GM12864 (cell line): ENCODE measurements at regions not wholly inside any gene's neighbourhood (a gene's known extent, or its start where the extent isn't known, plus 50 kb on each side); places are given as distances from the start of the nearest gene placed in this dataset.
"Not testable (repeated sequence)": the region's sequence is repeated elsewhere in the genome, so short reads cannot be mapped to it uniquely, and the experiment has no call there.

Source experiments
- DNase-seq: peaks from one replicate; pipeline ENCODE4 v3.0.0-alpha.2; 2011; ENCODE audit warnings: low read depth
- H3K4me3 ChIP-seq: 2 replicates; pipeline ENCODE4 v1.5.1; 2011; ENCODE audit warnings: mild to moderate bottlenecking, low read depth, low read length, control low read depth
- CTCF ChIP-seq: IDR thresholded peaks from 2 replicates; pipeline ENCODE4 v1.5.1; 2011; ENCODE audit warnings: low read depth, mild to moderate bottlenecking, moderate library complexity, low read length, control low read depth, inconsistent platforms; ENCODE audit errors: missing control alignments

DNA sequence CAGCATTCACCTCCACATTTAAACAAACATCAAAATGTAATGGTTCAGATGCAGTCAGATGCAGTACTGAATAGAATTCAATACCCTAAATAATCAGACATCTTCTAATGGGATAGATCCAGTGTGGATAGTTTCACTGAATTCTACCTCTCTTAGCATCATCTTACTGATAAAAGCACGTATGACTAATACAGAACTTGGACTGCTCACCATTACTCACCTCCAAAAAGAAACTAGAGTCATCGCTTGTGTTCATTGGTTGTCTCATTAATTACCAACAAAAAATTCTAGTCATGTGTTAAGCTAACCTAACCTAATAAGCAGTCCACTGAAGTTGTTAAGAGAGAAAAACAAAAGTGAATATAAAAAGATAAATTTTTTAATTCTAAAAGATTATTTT lies 165.9 kb upstream of the IRAK1BP1 start:
- no peak overlapping the region for H3K4me3 ChIP-seq
- no peak for TF ChIP-seq CTCF
- DNase-seq = no peak

DNA sequence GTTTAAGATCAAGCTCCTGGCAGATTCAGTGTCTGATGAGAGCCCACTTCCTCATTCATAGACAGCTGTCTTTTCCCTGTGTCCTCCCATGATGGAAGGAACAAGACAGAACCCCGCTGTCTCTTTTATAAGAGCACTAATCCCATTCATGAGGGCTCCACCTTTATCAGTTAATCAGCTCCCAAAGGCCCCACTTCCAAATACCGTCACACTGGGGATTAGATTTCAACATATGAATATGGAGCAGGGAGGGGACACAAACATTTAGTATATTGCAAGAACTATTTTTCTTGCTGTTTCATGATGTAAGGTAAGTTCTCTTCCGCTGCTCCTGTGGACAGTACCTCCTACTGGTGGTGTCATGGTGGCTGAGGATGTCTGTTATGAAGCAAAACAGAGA lies 158.3 kb upstream of the IRAK1BP1 start:
- no peak for TF ChIP-seq CTCF
- no peak for DNase-seq
- H3K4me3 ChIP-seq = no peak overlapping the region

- no peak overlapping the region for H3K4me3 ChIP-seq
- no peak for TF ChIP-seq CTCF
- no peak for DNase-seq
Observed at GRCh38 chr6:78713564-78713963, 153.8 kb upstream of the IRAK1BP1 start.

- no peak for TF ChIP-seq CTCF
- no peak for DNase-seq
Observed at GRCh38 chr6:78744144-78744543, 123.2 kb upstream of the IRAK1BP1 start.

GRCh38 chr6:78746457-78746856 lies 120.9 kb upstream of the IRAK1BP1 start:
- H3K4me3 ChIP-seq = no peak overlapping the region
- no peak for TF ChIP-seq CTCF
- DNase-seq = no peak

More at GRCh38 chr6:78744144-78744543, 123.2 kb upstream of the IRAK1BP1 start:
- no peak overlapping the region for H3K4me3 ChIP-seq

DNA sequence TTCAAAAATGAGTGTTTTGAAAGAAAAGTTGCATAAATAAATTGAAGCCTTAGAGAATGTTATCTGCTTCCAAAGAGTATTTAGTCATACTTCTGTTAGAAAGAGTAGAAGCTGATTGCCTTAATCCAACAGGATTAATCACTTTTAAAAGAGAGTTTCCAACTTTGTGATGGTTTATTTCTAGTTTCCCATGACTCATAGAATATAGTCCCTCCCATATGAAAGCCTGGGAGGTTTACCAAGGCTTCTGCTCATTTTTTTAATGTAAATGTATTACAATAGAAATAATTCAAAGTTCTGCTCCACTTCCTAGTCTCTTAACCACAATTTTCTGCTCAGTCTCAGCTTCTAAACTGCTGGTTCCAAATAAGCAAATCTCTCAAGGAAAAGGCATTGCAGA lies 118.0 kb upstream of the IRAK1BP1 start:
- DNase-seq = no peak
- TF ChIP-seq CTCF = no peak
- H3K4me3 ChIP-seq = no peak overlapping the region

GRCh38 chr6:78758297-78758798 lies 109.0 kb upstream of the IRAK1BP1 start:
- DNase-seq, H3K4me3 ChIP-seq: not testable (repeated sequence)
